ENCODE measurements at regions not wholly inside any gene's neighbourhood (a gene's known extent, or its start where the extent isn't known, plus 50 kb on each side); places are given as distances from the start of the nearest gene placed in this dataset.

GRCh38 chr5:44953078-44953477 is 144.3 kb downstream of the MRPS30 start:
- TF ChIP-seq CTCF (IDR thresholded peaks at IDR 0.05) (no peak), EZH2 (IDR thresholded peaks at IDR 0.05; ENCODE audit: borderline replicate concordance, insufficient read depth, low read depth, low read length, poor library complexity, severe bottlenecking) (no peak)
